NCI-H128 (cell line): ENCODE measurements at regions not wholly inside any gene's neighbourhood (a gene's known extent, or its start where the extent isn't known, plus 50 kb on each side); places are given as distances from the start of the nearest gene placed in this dataset.

Experiments used
- DNase-seq: peaks from one replicate; lab custom pipeline; 2025; ENCODE audit not compliant: unreplicated experiment; lab: John Stamatoyannopoulos, UW

DNA sequence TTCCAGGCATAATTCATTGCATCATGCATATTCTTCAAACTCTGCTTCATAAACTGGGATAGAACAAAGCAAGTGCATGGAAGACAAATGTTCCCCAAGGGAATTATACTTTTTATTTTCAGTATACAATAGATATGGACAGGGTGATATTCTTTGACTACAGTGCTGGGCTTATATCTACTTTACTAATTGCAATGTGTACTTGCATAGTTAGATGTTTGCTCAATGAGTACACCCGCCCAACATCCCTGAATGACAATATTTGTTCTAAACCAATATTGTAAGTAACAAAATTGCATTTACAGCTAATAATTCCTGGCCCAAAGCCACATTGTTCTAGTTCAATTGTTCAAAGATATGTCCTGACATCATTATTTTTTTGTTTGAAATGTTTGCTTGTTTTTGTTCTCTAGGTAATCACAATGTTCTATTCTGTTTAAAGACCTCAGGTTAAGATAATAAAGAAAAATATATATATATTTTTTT is 171.4 kb downstream of the PTN start:
- no peak for DNase-seq

DNA sequence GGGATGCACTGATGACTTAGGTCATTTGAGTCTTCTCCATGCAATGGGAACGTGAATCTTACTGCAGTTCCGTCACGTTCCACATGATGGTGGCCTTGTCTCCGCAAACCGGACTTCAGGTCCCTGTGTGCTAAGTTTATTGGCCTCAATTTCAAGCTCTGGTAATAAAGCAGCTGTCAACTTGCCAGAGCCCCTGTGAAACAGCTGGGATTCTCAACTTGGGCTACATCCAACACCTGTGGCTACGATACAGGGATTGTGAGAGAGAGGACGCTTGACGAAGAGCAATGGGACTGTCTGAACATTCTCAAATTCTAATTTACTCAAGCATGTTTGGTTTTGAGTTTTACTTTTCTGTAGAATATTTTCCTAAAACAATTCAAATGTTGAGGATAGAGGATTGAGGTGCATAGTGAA is 174.2 kb downstream of the PTN start:
- peak; percentile 55 for DNase-seq

DNA sequence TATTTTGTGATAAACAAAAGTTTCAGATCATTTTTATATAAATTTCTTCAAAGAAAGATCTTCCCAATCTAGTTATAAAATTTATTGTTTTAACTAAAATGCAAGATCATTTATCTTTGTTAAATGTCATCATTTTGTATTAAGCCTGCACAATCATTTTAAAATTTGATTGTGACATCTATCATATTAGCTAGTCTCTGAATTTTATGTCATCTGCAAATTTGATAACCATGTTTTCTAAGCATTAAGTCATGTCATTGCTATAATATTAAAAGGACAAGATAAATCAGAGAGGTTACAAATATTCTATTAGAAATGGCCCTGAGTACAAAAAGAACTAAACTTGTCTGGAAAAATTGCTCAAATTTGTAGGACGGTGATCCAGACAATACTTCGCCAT is 175.9 kb downstream of the PTN start:
- DNase-seq = no peak

DNA sequence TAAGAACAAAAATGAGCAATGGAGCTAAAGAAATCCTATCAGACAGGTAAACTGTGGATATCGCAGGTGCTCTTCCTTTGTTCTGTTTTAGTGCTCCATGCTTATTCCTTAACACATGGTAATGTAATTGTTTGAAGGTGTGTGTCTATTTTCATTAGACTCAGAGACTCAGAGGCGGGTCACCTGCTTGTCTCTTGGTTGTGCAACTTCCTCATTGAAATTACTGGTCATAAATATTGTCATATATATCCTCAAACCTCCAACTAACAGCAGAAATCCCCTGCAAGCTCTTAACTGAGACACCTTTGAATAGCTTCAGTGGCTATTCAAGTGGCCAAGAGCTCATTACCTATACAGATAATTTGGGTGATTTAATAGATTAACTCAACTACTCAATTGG is 177.2 kb downstream of the PTN start:
- DNase-seq = no peak

GRCh38 chr7:137165786-137166185 is 177.7 kb downstream of the PTN start:
- DNase-seq = no peak

DNA sequence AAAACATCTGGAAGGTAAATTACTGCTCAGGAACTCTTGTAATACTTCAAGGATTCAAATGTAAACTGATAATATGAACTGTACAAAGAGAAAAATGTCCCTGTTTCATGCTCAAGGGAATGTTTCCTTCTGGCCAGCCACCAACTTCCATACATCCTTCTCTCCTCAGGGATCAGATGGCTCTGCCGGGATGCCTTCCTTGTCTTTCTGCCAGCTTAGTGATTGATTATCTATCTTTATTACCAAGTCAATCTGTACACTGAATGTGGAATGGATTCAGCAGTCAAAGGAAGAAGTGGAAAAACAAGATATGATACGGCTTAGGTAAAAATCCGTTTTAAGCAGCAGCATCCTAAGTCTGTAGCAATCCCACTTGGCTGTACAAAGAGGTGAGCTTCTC is 178.3 kb downstream of the PTN start:
- no peak for DNase-seq

GRCh38 chr7:137164251-137164650 is 179.3 kb downstream of the PTN start:
- no peak for DNase-seq

GRCh38 chr7:137160236-137160635 is 183.3 kb downstream of the PTN start:
- DNase-seq = no peak

GRCh38 chr7:137157256-137157655 is 186.3 kb downstream of the PTN start:
- DNase-seq = no peak

GRCh38 chr7:137151690-137152052 is 191.9 kb downstream of the PTN start:
- no peak for DNase-seq

- no peak for DNase-seq
Measured at GRCh38 chr7:137151041-137151689, 192.4 kb downstream of the PTN start.

- DNase-seq = no peak
Measured at GRCh38 chr7:137147338-137147720, 196.2 kb downstream of the PTN start.

GRCh38 chr7:137146552-137147337 is 196.8 kb downstream of the PTN start:
- no peak for DNase-seq

GRCh38 chr7:137146012-137146455 is 197.5 kb downstream of the PTN start:
- no peak for DNase-seq

DNA sequence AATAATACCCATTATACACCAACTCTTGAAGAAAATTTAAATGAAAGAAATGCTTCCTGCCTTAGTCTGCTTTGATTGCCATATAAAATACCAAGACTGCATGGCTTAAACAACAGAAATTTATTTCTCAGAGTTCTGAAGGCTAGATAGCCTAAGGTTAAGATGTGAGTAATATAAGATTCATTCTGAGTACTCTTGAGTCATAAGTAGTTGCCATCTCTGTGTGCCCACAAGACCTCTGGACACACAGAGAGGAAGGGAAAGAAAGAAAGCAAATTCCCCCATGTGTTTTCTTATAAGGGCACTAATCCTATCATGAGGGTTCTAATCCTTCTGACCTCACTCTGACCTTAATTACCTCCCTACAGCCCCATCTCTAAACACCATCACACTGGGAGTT is 201.2 kb downstream of the PTN start:
- no peak for DNase-seq

- DNase-seq = no peak
Measured at GRCh38 chr7:137135654-137136350, 207.7 kb downstream of the PTN start.

GRCh38 chr7:137130751-137131158 is 212.8 kb downstream of the PTN start:
- DNase-seq = no peak

DNA sequence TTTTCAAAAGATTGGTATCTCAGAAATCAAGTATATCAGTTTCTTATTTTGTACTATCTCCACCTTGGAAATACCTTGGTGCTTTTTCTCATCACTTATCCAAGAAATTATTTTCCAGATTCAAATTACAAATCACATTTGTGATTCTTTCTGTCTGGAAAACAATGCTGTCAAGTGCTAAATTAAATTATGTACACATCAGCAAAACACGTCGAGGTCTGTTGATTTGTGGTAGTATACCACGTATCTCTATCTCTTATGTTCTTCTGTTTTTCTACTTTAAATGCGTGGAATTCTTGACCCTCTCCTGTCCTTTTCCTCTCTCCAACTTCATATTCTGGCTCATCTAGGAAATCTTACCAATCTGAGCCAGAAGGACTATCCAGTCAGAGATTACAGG is 214.5 kb downstream of the PTN start:
- DNase-seq = no peak

DNA sequence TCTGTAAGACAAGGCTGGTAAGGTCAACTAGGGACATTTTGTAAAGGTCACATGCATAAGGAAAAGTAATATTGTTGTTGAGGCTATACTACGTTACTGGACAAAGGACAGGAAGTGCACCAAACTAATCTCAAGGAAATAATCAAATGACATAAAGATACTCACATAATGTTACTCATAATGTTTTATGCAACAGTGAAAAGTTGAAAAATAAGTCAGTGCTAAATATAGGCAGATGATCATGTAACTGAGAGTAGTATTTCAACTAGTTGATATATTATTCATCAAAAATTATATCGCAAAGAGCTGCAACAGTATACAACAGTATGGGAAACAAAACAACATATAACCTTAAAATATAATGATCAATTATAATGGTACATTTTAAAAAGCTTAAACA is 215.7 kb downstream of the PTN start:
- no peak for DNase-seq

DNA sequence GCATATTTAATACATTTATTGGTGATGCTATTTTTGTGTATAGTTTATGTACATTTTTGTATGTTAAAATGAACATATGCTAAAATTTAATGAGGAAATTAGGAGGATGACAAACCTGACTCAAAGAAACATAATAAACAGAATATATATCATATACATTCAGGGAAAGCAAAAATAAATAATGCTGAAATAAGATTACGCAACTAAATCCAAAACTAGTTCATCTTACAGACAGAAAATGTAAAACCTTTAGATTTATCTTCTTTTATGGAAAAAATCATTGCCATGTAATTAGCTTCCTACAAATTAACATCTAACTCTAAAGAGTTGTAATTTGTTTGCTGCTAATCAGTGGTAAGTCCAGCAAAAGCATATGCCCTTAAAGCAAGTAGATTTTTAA is 216.5 kb downstream of the PTN start:
- no peak for DNase-seq

DNA sequence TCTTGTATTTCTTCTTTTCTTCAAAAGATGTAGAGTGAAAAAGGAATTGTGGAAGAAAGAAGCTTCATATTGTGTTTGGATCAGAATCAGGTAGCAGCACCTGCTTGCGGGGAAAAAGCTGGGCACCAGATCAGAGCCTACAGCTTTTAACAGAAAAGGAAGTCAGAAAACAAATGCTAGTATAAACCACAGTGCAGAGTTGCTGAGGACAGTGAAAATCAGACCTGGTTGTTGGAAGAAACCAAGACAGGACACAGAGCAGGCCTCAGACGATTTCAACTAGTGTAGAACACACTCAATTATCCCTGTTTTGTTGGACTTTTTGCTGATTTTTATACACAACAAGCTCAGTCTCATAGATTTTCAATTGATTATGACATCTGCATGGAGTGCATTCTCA is 221.4 kb downstream of the PTN start:
- no peak for DNase-seq

DNA sequence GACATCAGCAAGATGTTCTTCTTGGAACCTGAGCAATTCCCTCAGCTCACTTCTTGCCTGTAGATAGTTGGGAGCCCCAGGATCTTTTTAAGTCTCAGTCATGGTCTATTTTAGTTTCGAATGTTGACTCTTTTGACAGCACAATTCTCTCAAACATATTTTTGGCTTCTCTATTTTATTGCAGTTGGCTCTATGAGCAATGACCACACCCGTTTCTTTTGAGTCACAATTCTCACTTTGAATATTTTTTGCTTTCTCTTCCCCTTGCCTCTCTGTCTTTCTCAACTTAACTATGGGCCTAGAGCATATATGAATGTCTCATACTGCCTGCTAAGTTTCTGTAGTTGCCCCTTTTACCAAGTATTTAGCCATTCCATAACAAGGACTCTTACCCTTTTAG is 222.8 kb downstream of the PTN start:
- no peak for DNase-seq
